ENCODE measurements at regions not wholly inside any gene's neighbourhood (a gene's known extent, or its start where the extent isn't known, plus 50 kb on each side); places are given as distances from the start of the nearest gene placed in this dataset.
A peak's percentile ranks its signal among the peaks of the same experiment; 100 is the strongest.

DNA sequence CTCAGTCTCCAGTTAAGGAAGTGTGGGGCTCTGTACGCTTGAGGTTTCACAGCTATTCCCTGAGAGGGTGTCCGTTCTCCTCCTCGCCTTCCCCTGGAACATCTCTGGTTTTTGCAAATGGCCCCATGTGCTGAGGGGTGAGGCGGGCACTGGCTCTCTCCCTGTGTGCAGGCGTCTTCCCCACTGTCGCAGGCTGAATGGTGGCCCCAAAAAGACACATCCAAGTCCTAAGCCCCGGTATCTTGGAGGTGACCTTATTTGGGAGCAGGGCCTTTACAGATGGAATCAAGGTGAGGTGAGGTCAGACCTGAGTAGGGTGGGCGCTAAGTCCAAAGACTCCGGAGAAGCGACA is 98.0 kb upstream of the TMPRSS2 start:
- DNase-seq = no peak

DNA sequence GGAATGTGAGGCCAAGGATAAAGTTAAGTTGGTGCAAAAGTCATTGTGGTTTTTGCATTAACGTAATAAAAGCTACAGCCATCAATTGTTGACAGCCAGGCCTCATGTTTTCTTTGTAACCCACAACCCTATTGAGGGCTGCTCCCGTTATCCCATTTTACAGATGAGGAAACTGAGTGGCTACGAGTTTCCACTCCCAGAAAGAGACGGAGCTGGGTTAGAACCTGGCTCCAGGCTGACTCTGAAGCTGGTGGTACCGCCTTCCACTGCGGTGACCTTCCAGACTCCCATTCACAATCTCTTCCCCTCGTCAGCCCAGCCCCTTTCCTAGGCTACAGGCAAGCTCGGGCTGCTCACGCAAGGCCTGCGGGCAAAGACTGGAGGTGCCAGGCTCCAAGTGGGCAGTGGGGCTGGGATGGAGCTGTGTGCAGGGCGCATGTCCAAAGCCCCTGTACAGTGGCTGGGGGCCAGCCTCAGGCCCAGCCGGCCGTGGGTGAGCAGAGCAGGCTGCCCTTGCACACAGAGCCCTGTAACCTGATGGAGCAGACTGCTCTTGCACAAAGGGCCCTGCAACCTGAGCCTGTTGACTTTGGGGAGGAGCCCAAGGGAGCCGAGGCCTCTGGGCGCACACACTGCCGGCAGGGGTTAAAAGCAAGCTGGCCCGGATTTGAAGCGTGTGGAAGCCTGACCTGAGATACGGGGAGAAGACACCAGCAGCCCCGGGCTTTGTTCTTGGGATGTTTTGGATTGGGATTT is 97.4 kb upstream of the TMPRSS2 start:
- no peak for DNase-seq

DNA sequence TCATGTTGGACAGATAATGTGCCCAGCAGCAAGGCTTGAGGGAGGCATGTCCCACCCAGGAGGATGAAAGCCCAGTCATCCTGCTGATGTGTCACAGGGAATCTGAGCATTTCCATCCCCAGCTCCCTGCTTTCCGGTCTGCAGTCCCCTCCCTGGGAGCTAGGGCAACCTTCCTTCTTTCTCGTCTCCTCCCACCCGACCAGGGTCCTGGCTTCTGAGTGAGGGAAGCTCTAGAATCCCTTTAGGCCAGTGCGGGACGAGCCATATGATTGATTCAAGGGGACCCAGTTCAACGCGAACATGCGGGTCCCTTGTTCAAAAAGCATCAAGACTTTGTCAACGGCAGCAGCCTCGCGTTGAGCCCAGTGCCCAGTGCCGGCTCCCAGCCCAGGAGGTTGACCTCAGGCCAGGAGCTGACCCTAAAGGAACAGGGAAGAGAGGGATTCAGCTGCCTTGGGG is 96.7 kb upstream of the TMPRSS2 start:
- DNase-seq = no peak

DNA sequence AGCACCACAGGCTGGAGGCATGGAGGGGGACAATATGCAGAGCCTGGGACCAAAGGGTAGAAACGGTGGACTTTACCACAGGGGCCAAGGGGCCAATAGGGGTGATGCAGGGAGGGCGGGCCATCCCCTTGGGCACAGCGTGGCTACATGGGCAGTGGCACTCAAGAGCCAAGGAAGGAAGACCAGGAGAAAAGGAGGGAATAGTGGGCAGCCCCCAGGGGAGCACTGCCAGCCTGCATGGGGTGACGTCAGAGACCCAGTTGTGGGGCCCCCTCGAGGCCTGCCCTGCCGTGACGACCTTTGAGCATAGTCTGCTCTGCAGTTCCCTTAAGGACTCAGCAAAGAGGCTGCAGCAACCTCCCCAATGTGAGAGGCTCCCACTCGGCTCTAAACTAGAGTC is 95.5 kb upstream of the TMPRSS2 start:
- no peak for DNase-seq

DNA sequence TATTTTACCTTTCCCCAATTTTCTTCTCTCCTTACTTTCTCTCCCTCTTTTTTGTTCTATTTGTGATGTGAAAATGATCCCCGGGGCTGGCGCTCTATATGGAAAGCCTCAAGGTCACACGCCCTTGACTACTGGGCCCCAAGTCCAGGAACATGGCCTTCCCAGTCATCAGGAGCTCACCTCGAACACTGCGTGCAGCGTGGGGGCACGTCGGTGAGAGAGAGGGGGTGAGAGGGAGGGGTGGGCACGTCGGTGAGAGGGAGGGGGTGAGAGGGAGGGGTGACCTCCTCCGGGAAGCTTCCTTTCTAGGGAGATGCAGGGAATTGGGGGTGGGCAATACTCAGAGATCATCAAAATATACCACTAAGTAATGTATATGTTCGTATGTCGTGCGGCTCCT is 94.6 kb upstream of the TMPRSS2 start:
- no peak for DNase-seq

DNA sequence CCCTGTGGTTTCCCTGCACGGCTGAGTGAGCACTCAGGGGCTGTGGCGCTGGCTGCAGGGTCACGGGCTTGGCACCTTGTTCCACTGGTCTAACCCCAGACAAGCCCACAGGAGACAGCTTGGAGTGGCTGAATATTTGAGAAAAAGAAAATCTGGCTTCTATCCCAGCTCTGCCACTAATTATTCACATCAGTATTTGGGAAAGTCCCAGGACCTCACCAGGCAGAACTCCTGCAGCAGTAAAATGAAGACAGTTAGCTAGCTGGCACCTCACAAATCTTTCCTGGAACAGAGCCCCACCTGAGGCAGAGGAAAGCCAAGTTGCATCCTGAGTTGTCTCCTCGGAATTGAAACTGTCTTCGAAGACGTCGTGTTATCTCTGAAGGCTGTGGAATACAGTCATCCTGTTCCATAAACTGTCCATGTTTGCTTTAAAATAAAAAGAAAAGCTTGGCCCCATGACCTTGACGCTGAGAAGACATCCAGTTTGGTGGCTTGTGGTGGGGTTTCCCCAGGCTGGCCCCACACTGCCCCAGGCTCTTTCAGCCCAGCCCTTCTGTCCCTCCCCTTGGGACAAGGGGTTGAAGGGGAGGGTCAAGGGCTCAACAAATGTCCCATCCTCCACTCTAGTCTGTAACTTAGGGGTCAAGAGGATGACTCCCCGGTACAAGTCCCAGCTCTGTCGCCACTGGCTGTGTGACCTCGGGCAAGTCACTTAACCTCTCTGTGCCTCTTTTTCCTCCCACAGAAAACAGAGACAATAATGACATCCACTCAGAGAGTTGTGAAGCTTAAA is 93.8 kb upstream of the TMPRSS2 start:
- DNase-seq = no peak

DNA sequence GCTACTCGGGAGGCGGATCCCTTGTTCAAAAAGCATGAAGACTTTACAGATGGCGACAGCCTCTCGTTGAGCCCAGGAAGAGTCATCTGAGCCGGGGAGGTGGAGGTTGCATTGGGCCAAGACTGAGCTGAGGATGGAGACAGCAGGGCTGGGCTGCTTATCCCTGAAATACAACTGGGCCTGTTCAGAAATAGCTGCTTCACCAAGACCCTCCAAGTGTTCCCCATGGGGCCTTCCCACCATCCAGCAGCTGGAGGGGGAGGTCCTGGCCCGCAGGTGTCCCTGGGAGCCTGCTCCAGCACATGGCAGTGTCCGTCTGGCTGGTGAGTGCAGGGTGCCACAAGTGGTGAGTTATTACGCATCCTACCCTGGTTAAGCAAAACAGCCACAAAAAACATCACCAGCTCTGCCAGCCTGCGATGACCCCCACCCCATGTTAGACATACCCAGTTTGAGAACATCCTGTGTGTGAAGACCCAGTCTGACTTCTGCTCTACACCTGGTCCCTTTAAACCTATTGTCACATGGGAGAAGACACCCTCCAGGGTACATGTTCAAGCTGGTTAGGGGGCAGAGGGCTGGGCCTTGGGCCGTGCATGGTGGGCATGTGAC is 93.1 kb upstream of the TMPRSS2 start:
- DNase-seq = no peak

DNA sequence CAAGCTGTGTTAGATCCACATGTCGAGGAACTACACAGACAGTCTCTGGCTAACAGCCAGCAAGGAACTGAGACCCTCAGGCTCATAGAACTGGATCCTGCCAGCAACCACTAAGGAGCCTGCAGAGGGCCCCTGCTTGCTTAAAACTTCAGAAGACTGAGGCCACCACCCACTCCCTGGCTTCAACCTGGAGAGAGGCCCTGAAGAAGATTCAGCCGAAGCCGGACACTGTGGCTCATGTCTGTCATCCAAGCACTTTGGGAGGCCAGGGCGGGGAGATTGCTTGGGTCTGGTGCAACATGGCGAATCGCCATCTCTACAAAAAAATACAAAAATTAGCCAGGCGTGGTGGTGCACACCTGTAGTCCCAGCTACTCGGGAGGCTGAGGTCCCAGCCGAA is 92.6 kb upstream of the TMPRSS2 start:
- no peak for DNase-seq

DNA sequence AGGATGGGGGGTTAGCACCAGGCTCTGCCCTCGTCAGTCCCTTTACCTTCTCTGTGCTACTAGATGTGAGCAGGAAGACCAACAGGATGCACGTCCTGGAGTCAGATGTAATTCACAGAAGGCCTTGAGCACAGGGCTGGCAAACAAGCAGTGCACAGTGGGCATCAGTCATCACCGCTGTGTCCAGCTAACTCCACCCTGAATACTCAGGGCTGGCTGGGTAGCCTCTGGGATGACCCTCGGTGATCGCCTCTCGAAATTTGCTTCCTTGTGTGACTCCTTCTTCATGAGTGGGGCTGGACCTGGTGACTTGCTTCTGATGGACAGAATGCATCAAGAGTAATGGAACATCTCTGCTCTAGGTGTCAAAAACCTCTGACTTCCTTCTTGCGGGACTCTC is 92.2 kb upstream of the TMPRSS2 start:
- DNase-seq = no peak

DNA sequence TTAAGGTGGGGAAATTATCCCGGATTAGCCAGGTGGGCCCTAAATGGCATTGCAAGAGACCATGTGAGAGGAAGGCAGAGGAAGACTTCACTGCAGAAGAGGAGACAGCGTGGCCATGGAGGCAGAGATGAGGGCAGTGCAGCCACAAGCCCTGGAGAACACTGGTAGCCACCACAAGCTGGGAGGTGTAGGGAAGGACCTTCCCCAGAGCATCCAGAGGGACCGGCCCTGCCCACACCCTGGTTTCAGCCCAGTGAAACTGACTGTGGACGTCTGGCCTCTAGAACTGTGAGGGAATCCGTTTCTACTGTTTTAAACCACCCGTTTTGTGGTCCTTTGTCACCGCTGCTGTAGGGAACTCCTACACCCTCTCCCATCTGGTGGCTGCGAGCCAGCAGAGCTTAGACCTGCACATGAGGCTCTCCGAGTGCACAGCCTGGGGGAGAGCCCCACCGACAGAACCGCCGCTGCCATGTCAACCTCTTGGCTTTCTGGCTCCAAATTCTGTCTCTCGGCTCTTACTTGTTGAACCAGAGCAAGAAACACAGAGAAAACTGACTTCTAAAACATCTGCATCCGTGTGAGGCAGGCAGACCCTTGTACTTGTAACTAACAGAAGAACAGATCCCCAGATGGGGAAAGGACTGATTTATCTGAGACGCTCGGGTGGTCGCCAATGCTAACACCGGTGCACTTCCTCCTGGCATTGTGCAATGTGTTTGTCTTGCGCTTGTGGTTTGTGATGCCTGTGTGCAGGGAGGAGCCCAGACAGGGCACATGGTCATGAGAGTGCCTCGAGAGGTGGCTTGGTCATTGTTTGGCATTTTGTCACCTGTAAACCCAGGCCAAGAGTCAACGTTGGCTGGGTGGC is 90.8 kb upstream of the TMPRSS2 start:
- DNase-seq = peak; percentile 7

DNA sequence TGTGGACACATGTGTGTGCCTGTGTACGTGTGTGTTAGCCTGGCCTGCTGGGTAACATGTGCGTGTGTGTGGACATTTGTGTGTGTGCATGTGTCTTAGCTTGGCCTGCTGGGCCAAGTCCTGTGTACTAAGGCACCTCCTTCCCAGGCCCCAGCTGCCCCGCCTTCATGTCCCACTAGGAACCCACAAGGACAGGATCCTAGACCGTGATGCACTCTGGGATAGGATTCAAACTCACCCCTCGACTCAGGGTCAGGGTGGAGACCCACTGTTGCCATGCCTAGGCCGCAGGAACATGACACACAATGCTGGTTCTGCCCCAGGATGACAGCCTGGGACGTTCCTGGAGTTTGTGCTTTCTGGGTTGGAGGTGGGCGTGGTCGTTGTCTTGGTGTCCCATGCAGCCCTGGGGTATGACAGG is 89.9 kb upstream of the TMPRSS2 start:
- peak; percentile 10 for DNase-seq

DNA sequence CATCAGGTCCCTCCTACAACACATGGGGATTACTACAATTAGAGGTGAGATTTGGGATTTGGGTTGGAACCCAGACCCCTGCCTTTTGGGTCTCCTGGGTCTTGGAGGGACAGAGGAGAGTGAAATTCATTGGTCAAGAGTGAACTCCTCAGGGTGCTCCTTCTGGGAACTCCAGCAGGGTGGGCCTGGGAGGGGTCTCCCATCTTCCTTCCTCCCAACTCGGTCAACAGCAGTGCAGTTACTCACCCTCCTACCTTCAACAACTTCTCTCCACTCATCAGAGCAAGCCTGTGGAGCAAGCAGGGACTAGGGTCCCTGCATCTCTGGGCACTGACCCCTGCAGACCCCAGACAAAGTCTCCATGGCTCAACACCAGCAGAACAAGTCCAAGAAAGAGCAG is 89.3 kb upstream of the TMPRSS2 start:
- no peak for DNase-seq

DNA sequence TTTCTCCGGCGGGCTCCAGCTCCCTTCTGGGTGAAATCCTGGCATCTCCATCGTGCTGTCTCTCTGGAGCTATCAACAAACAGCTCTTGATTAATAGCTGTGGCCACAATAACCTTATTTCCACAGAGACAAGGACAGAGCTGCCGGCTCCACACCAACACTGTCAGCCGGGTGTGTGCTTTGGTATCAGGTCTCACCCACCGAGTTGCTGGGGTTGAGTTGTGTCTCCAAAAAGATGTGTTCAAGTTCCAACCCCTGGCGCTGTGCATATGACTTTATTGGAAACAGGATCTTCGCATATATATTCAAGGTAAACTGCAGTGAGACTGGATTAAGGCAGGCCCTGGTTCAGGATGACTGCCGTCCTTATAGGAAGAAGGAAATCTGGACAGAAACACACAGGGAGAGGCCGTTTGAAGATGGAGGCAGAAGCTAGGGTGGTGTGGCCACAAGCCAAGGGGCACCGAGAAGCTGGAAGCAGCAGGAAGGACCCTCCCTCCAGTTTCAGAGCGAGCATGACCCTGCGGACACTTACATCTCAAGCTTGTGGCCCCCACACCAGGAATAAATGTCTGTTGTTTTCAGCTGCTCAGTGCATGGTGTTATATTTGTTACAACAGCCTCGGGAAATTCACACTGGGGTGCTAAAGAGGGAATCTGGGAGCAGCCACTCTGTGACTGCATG is 88.4 kb upstream of the TMPRSS2 start:
- peak; percentile 3 for DNase-seq

DNA sequence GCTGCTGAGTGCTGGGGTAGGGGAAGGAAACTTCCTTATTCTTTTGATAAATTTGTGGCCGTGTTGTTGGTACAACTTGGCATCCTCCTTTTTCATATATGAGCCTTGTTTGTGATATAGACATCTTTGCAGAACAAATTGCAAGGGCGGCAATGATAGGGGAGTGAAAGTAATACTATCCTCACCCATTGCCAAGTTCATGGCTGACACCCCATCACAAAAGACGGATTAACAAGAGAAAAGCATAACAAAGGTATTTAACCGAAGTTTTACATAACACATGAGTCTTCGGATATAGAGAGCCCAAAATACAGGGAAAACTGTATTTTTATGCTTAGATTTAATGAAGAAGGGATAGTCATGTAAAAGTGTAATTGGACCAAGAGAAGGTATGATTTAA is 86.3 kb upstream of the TMPRSS2 start:
- DNase-seq = no peak

DNA sequence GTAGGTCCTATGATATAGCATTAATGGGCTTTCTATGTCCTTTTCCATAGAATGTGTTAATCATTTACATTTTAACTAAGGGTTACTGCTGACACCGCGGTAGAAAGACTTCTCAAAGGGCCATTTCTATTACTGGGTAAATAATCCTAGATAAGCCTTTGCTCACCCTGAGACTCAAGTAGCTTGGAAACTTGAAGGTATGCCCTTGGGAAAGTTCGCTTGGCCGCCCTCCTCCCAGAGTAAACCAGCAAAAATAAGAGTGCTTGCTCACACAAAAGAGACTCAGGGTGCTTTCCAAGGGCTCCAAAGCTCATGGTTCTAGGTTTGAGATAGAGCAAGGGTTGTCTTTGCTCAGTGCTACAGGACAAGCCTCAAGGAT is 85.8 kb upstream of the TMPRSS2 start:
- DNase-seq = peak; percentile 10

DNA sequence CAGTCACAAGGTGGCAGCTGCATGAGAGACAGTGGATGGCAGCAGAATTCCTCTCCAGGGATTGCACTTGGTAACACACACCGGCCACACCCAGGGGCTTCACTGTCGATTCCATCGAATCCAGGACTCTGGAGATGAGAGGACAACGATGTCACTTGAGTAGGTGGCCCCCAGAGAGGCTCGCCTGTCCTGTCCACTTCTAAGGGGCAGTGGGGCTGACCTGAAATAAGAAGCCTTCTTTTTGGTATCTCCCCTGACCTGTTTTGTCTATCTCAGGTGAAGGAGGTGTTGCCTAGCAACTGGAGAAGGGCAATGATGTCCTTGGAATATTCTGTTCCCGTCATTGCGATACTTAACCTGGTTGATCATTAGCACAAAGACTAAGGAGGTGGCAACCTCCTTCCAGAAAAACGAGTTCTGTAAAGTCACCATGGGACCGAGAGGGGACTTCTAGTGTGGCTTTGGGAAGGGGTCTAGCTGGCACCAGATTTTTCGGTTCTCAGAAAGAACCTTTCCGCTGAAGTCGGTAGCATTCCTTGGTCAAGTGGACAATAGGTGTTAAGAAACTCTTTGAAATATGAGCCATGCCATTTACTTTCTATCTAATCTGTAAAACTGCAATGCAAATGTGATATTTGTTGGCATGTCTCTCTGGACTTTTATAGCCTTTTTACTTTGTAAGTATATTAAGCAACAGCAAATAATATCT is 85.2 kb upstream of the TMPRSS2 start:
- peak; percentile 2 for DNase-seq

DNA sequence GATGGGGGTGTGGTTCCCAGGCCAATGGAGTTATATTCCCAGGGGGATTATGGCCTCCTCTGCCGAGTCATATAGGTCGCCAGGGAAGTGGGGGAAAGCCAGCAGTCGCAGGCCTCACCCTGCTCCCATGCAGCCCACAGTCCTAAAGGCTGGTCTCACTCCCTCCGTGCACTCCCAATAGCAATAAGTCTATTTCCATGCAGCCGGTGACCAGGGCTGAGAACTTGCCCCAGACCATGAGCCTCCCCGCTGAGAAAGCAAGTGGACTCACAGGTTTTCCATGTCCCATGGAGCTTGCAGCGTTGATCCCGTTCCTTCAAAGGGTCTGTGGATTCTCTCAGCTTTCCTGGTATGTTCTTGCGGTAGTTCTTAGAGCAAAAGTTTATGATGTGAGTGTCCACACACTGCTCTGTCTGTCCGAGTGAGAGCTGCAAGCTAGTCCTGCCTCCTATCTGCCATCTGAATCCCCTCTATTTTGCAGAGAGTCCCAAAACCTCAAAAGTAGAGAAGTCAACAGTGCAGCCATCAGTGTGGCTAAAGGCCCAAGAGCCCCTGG is 81.7 kb upstream of the TMPRSS2 start:
- DNase-seq = peak; percentile 13

DNA sequence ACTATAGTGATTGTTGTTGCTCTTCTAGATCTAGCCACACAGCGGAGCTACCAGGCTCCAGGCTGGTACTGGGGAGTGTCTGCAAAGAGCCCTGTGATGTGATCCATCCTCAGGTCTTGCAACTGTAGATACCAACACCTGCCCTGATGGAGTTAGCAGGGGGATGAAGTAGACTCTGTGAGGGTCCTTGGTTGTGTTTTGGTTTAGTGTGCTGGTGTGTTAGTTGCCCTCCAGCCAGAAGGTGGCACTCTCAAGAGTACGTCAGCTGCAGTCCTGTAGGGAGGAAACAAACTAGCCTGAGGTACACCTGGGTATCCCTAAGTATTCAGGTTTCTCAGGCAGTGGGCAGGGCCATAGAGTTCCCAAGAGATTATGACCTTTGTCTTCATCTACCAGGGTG is 81.2 kb upstream of the TMPRSS2 start:
- no peak for DNase-seq

DNA sequence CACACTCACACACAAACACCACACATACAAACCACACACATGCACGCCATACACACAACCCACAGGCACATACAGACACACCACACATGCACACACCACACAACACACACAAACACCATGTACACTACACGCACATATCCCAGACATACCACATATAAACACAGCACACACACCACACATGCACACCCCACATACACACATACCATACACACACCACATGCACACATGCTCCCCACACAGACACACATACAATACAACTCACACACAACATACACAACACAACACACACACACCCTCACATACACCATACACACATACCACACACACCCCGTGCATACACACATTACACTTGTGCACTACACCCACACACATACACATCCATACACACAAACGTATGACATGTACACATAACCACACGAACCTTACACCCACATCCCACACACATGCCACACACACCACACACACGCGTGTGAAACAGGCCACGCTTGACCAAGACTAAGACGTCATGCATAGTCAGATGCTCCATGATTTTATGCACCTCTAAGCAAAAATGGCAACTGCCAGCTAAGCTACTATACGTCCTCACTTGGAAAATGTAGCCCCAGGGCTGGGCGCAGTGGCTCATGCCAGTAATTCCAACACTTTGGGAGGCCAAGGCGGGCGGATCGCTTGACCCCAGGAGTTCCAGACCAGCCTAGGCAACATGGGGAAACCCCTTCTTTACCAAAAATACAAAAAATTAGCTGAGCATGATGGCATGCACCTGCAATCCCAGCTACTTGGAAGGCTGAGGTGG is 77.4 kb upstream of the TMPRSS2 start:
- DNase-seq = no peak

DNA sequence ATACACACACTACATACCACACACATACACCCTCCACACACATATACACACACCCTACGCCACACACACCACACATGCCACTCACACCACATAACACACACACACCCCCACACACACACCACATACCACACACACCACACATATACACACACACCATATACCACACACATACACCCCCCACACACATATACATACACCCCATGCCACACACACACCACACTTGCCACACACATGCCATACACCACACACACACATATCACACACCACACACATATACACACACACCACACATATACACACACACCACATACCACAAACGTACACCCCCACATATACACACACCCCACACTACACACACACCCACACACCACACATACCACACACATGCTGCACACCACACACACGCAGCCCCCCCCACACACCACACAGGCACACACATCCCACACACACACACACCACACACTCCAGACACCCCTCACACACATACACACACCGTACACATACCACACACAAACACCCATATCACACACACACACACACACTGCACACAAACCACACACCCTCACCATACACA is 76.7 kb upstream of the TMPRSS2 start:
- DNase-seq = no peak

All from stimulated activated CD8-positive, alpha-beta memory T cell treated with anti-CD3 and anti-CD28 coated beads, Interleukin-4, amount 100 ng/mL, for 48 hours (primary cell).